K562 (cell line): ENCODE measurements at regions not wholly inside any gene's neighbourhood (a gene's known extent, or its start where the extent isn't known, plus 50 kb on each side); places are given as distances from the start of the nearest gene placed in this dataset.

ENCODE experiments used
- ATAC-seq: fragments of 200-7000 bp; cut with Tn5 transposase; 3 replicates; pipeline ENCODE4 v1.9.1; 2020; ENCODE audit warnings: moderate library complexity
- BruUV-seq: library from RNA; stranded (reverse); fragments of 400-500 nt; replicated peaks from 2 replicates; lab custom pipeline; 2021; lab: Mats Ljungman, UMichigan
- CTCF ChIA-PET: fragments of 300-600 bp; formaldehyde crosslinking; extraction: SDS; loops from one replicate; lab custom pipeline; 2021; ENCODE audit warnings: low intra/inter-chr PET ratio; lab: Yijun Ruan, JAX
- POLR2A ChIA-PET: fragments of 300-600, 350-650 bp; sonication (Branson Sonifier 250); formaldehyde crosslinking; extraction: SDS; loops from one replicate; lab custom pipeline; 2021; ENCODE audit warnings: antibody characterized with exemption, inconsistent platforms; lab: Yijun Ruan, JAX
- DNase-seq, 4 experiments: peaks; one replicate each; pipeline versions ENCODE4 v3.0.0 to v3.0.0-alpha.2; 2011 to 2018; ENCODE audit warnings: low spot score in 3 of 4, mixed read lengths in 3 of 4; ENCODE audit errors: extremely low read depth in 1 of 4
- FAIRE-seq: peaks from 2 replicates; lab custom pipeline; 2011; peaks lifted over from hg19 to GRCh38; lab: Jason Lieb, UNC
- H2AFZ ChIP-seq: 2 replicates; pipeline ENCODE4 v1.6.0; 2011; ENCODE audit warnings: low read depth, low read length, control low read depth, inconsistent platforms
- H3K27ac ChIP-seq: fragments of 200-600 bp; 3 replicates; pipeline ENCODE4 v1.8.0; 2011; ENCODE audit warnings: low read depth, mild to moderate bottlenecking, control low read depth, inconsistent platforms, low read length, moderate library complexity, mixed read lengths; ENCODE audit errors: extremely low read depth
- H3K27me3 ChIP-seq, 2 experiments: fragments of 300-600 bp in 1 of 2; 2 replicates in 1 of 2; 3 replicates in 1 of 2; pipeline versions ENCODE4 v1.6.0 to v1.8.0; 2011; ENCODE audit warnings: inconsistent platforms in 2 of 2, low read length in 2 of 2, mild to moderate bottlenecking in 1 of 2, mixed read lengths in 1 of 2, moderate library complexity in 1 of 2; ENCODE audit not compliant: control insufficient read depth in 2 of 2, insufficient read depth in 2 of 2
- H3K36me3 ChIP-seq: fragments of 300-600 bp; 3 replicates; pipeline ENCODE4 v1.8.0; 2011; ENCODE audit warnings: mild to moderate bottlenecking, low read length, inconsistent platforms; ENCODE audit not compliant: control insufficient read depth, insufficient read depth
- H3K4me1 ChIP-seq, 2 experiments: fragments of 200-600 bp in 1 of 2; replicated peaks in 1 of 2; 2 replicates in 1 of 2; 3 replicates in 1 of 2; pipeline versions ENCODE4 v1.5.1 to v1.8.0; 2011; ENCODE audit warnings: inconsistent platforms in 2 of 2, low read length in 2 of 2, mild to moderate bottlenecking in 1 of 2, mixed read lengths in 1 of 2, moderate library complexity in 1 of 2; ENCODE audit not compliant: control insufficient read depth in 2 of 2, insufficient read depth in 2 of 2
- H3K4me2 ChIP-seq: 2 replicates; pipeline ENCODE4 v1.6.1; 2011; ENCODE audit warnings: low read length, control low read depth, inconsistent platforms, mixed read lengths; ENCODE audit not compliant: insufficient read depth
- H3K4me3 ChIP-seq: fragments of 200-600 bp; sonication (generic), shearing (Covaris generic); 2 replicates; pipeline ENCODE4 v1.5.1; 2016; ENCODE audit warnings: control low read depth, inconsistent platforms
- H3K79me2 ChIP-seq: fragments of 200-600 bp; 3 replicates; pipeline ENCODE4 v1.8.0; 2011; ENCODE audit warnings: low read length, inconsistent platforms; ENCODE audit not compliant: control insufficient read depth, insufficient read depth
- H3K9ac ChIP-seq, 2 experiments: 2 replicates each; pipeline versions ENCODE4 v1.6.0 to v1.6.1; 2011; ENCODE audit warnings: low read depth in 2 of 2, low read length in 2 of 2, control low read depth in 1 of 2, inconsistent platforms in 1 of 2, mild to moderate bottlenecking in 1 of 2, mixed read lengths in 1 of 2; ENCODE audit not compliant: insufficient read depth in 1 of 2
- H3K9me1 ChIP-seq: one replicate; pipeline ENCODE4 v1.6.0; 2011; ENCODE audit warnings: inconsistent platforms, mild to moderate bottlenecking, low read length, moderate library complexity; ENCODE audit not compliant: control insufficient read depth, insufficient read depth
- H3K9me3 ChIP-seq: replicated peaks from 2 replicates; pipeline ENCODE4 v1.5.1; 2011; ENCODE audit warnings: low read depth, low read length, inconsistent platforms; ENCODE audit not compliant: control insufficient read depth, insufficient read depth
- H4K20me1 ChIP-seq: replicated peaks from 2 replicates; pipeline ENCODE4 v1.6.1; 2011; ENCODE audit warnings: low read length, inconsistent platforms, mixed read lengths; ENCODE audit not compliant: control insufficient read depth, insufficient read depth
- ATF7 ChIP-seq: fragments of 450-650 bp; IDR thresholded peaks from 2 replicates; pipeline ENCODE4 v1.7.1; 2014; ENCODE audit warnings: mild to moderate bottlenecking, moderate library complexity
- CBX3 ChIP-seq, 2 experiments: IDR thresholded peaks; 1 replicate in 1 of 2; 2 replicates in 1 of 2; pipeline ENCODE4 v1.6.1; 2012; ENCODE audit warnings: inconsistent platforms in 2 of 2, low read length in 2 of 2, borderline replicate concordance in 1 of 2, control low read depth in 1 of 2
- CEBPG ChIP-seq, 3 experiments: fragments of 200-800 bp in 1 of 3; sonication (Bioruptor generic) in 1 of 3; sonication (generic) in 1 of 3; formaldehyde crosslinking in 1 of 3; IDR thresholded peaks in 2 of 3; conservative IDR thresholded peaks in 1 of 3; 2 replicates each; pipeline versions ENCODE4 v1.6.1 to v1.8.0; 2016 to 2022; ENCODE audit warnings: missing compliant biosample characterization in 2 of 3, missing genetic modification characterization in 2 of 3, mild to moderate bottlenecking in 1 of 3, missing genetic modification reagents in 1 of 3
- CHCHD3 ChIP-seq: fragments of 250-450 bp; sonication (Bioruptor Pico); IDR thresholded peaks from 2 replicates; pipeline ENCODE4 v2.1.2; 2022; ENCODE audit warnings: mild to moderate bottlenecking
- CREB1 ChIP-seq, 2 experiments: sonication (generic) in 1 of 2; formaldehyde crosslinking in 1 of 2; IDR thresholded peaks; 2 replicates each; pipeline versions ENCODE4 v1.6.1 to v1.8.0; 2012 to 2022; ENCODE audit warnings: inconsistent platforms in 1 of 2, mild to moderate bottlenecking in 1 of 2, missing genetic modification reagents in 1 of 2, moderate library complexity in 1 of 2
- CTBP1 ChIP-seq: fragments of 450-650 bp; IDR thresholded peaks from 2 replicates; pipeline ENCODE4 v1.6.1; 2016; ENCODE audit warnings: borderline replicate concordance
- FOS ChIP-seq: IDR thresholded peaks from 3 replicates; pipeline ENCODE4 v1.6.1; 2011; ENCODE audit not compliant: insufficient read length; ENCODE audit errors: extremely low read depth
- JUN ChIP-seq, 2 experiments: sonication (generic) in 1 of 2; formaldehyde crosslinking in 1 of 2; IDR thresholded peaks; 2 replicates each; pipeline versions ENCODE4 v1.6.1 to v1.8.0; 2012 to 2022; ENCODE audit warnings: borderline replicate concordance in 2 of 2, mild to moderate bottlenecking in 2 of 2, improper control_type of control experiment in 1 of 2, low read depth in 1 of 2, low read length in 1 of 2, missing genetic modification reagents in 1 of 2
- MXI1 ChIP-seq: IDR thresholded peaks from 2 replicates; pipeline ENCODE4 v1.6.1; 2011; ENCODE audit warnings: low read depth, mild to moderate bottlenecking, improper control_type of control experiment, low read length
- NCOA1 ChIP-seq: fragments of 450-650 bp; IDR thresholded peaks from 2 replicates; pipeline ENCODE4 v1.6.1; 2016; ENCODE audit warnings: low read depth
- RBM14 ChIP-seq: fragments of 200-400 bp; formaldehyde crosslinking; IDR thresholded peaks from 2 replicates; pipeline ENCODE4 v1.6.1; 2018; ENCODE audit warnings: low read depth, mild to moderate bottlenecking, low read length, moderate library complexity, borderline replicate concordance; ENCODE audit not compliant: insufficient read depth
- RFX7 ChIP-seq: fragments of 250-450 bp; sonication (Bioruptor Pico); IDR thresholded peaks from 2 replicates; pipeline ENCODE4 v1.5.1; 2021; ENCODE audit warnings: mild to moderate bottlenecking
- SMAD3 ChIP-seq: fragments of 450-650 bp; formaldehyde crosslinking; conservative IDR thresholded peaks from 2 replicates; pipeline ENCODE4 v1.4.0; 2020; ENCODE audit warnings: mild to moderate bottlenecking
- SREBF1 ChIP-seq: fragments of 150-350 bp; IDR thresholded peaks from 2 replicates; pipeline ENCODE4 v1.6.1; 2014; ENCODE audit warnings: antibody characterized with exemption, low read depth, low read length, borderline replicate concordance
- STAG1 ChIP-seq: sonication (generic); formaldehyde crosslinking; IDR thresholded peaks from 2 replicates; pipeline ENCODE4 v1.5.0; 2020; ENCODE audit warnings: missing genetic modification reagents, borderline replicate concordance
- SUPT5H ChIP-seq: fragments of 450-650 bp; IDR thresholded peaks from 2 replicates; pipeline ENCODE4 v1.6.1; 2016
- XRCC4 ChIP-seq: IDR thresholded peaks from one replicate; pipeline ENCODE4 v1.6.1; 2011; ENCODE audit not compliant: insufficient read depth, insufficient read length; ENCODE audit errors: extremely low read depth
- ZEB2 ChIP-seq: fragments of 450-650 bp; IDR thresholded peaks from 2 replicates; pipeline ENCODE4 v1.6.1; 2016
- ZFP30 ChIP-seq: fragments of 250-450 bp; sonication (Bioruptor Pico); IDR thresholded peaks from 2 replicates; pipeline ENCODE4 v1.8.0; 2022; ENCODE audit warnings: moderate library complexity, mild to moderate bottlenecking, inconsistent platforms, borderline replicate concordance
- WGBS: fragments of 100-300 bp; shearing (Covaris generic); methylation state at CpG from one replicate; pipeline ENCODE4 v1.1.6; 2016; ENCODE audit warnings: low coverage, mixed read lengths; ENCODE audit not compliant: insufficient coverage; ENCODE audit errors: missing lambda C conversion rate; 5-methylcytosine and 5-hydroxymethylcytosine counted together
- in situ Hi-C: fragments of 300-500 bp; cut with MboI; formaldehyde crosslinking; loops from 4 replicates; pipeline ENCODE4 v1.15.0; 2018; ENCODE audit warnings: inconsistent platforms, mixed read lengths
- intact Hi-C: fragments of 100-400 bp; cut with micrococcal nuclease; formaldehyde crosslinking; loops from 2 replicates; pipeline ENCODE4 v1.14.2; 2022
- TF ChIP-seq, protein P1 (sequence below), 3 experiments: IDR thresholded peaks in 2 of 3; conservative IDR thresholded peaks in 1 of 3; 2 replicates each; pipeline ENCODE4 v1.5.1; 2011 to 2012; ENCODE audit warnings: low read length in 3 of 3, mild to moderate bottlenecking in 3 of 3, control low read depth in 2 of 3, improper control_type of control experiment in 1 of 3, inconsistent platforms in 1 of 3, low read depth in 1 of 3, mixed read lengths in 1 of 3, moderate library complexity in 1 of 3; ENCODE audit not compliant: insufficient read depth in 2 of 3

DNA sequence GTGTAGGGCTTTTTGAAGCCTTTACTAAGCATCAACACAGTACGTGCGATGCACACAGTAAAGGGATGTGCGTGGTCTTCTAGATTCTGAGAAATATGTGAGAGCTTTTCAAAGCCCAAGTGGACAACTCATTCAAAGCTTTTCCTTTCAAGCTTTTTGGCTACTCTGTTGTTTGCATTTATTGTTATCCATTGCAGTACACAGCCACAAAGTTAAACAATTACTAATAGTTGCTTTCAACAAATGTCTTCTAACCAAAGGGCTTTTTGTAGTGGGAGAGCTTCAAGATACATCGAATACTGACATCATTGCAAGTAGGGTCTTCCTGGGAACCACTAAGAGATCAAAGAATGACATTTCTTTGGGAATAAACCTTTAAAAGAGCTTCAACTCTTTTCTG, 97.9 kb upstream of the ETV3 start:
- FAIRE-seq (no peak), ATAC-seq (no peak)
- no peak overlapping the region for H2AFZ ChIP-seq

More for the DNA sequence above, 97.9 kb upstream of the ETV3 start:
- Histone ChIP-seq H3K27me3 (no peaks in the 10 kb centered on the region), H3K9me3 (no peaks in the 10 kb centered on the region), H3K36me3 (no peaks in the 10 kb centered on the region), H3K9ac (no peak overlapping the region), H4K20me1 (no peaks in the 10 kb centered on the region), H3K9me1 (no peaks in the 10 kb centered on the region), H3K4me2 (no peak overlapping the region), H3K4me3 (no peak overlapping the region), H3K79me2 (no peaks in the 10 kb centered on the region), H3K4me1 (peaks cover 0 to 22% of the 10 kb centered on the region in 2 experiments; a peak in 4 of 5 replicates), H3K27ac (no peak overlapping the region)
- in situ Hi-C loops: no loop called here
- WGBS: 67% methylated on average over 4 of the region's 4 CpGs
- TF ChIP-seq CEBPG (CRISPR knock-in tag; IDR thresholded peaks at IDR 0.05) (no peak), CEBPG (tag; conservative IDR thresholded peaks at IDR 0.05 in 1 of 2, IDR thresholded peaks at IDR 0.05 in 1 of 2) (no peak), ZFP30 (CRISPR knock-in tag) (no peak), STAG1 (CRISPR knock-in tag) (no peak), SUPT5H (no peak), CREB1 (IDR thresholded peaks at IDR 0.05) (no peak), CREB1 (CRISPR knock-in tag; IDR thresholded peaks at IDR 0.05) (no peak), SREBF1 (no peak), ZEB2 (no peak), RBM14 (no peak), ATF7 (no peak), SMAD3 (CRISPR knock-in tag) (no peak), CTBP1 (no peak), XRCC4 (no peak), CBX3 (IDR thresholded peaks at IDR 0.05; ENCODE audit: borderline replicate concordance in 1 of 2, low read length in 2 of 2) (no peak), NCOA1 (no peak), CHCHD3 (no peak), RFX7 (CRISPR knock-in tag) (no peak), JUN (IDR thresholded peaks at IDR 0.05; ENCODE audit: borderline replicate concordance, low read depth, low read length) (no peak), JUN (CRISPR knock-in tag; IDR thresholded peaks at IDR 0.05; ENCODE audit: borderline replicate concordance) (no peak), MXI1 (no peak), FOS (no peak)
- TF ChIP-seq, protein P1, sequence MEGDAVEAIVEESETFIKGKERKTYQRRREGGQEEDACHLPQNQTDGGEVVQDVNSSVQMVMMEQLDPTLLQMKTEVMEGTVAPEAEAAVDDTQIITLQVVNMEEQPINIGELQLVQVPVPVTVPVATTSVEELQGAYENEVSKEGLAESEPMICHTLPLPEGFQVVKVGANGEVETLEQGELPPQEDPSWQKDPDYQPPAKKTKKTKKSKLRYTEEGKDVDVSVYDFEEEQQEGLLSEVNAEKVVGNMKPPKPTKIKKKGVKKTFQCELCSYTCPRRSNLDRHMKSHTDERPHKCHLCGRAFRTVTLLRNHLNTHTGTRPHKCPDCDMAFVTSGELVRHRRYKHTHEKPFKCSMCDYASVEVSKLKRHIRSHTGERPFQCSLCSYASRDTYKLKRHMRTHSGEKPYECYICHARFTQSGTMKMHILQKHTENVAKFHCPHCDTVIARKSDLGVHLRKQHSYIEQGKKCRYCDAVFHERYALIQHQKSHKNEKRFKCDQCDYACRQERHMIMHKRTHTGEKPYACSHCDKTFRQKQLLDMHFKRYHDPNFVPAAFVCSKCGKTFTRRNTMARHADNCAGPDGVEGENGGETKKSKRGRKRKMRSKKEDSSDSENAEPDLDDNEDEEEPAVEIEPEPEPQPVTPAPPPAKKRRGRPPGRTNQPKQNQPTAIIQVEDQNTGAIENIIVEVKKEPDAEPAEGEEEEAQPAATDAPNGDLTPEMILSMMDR (IDR thresholded peaks at IDR 0.05 in 2 of 3, conservative IDR thresholded peaks at IDR 0.05 in 1 of 3; ENCODE audit: insufficient read depth in 2 of 3, low read depth in 1 of 3, low read length in 3 of 3): no peak
- no peak for DNase-seq
- ChIA-PET POLR2A (no interaction called here), CTCF (no interaction called here)
- BruUV-seq: no TSS peak
- intact Hi-C loops: no loop called here
